Right atrium auricular region (tissue), 2 donors: ENCODE measurements at regions not wholly inside any gene's neighbourhood (a gene's known extent, or its start where the extent isn't known, plus 50 kb on each side); places are given as distances from the start of the nearest gene placed in this dataset.

Experiments used
- DNase-seq: peaks from one replicate; pipeline ENCODE4 v3.0.0-alpha.2; 2019; ENCODE audit warnings: low spot score
- H3K27ac ChIP-seq, 2 donors: fragments of 200-600 bp; sonication (generic); 1 replicate in 1 of 2; 2 replicates in 1 of 2; pipeline ENCODE4 v1.5.1; 2016 to 2019
- H3K27me3 ChIP-seq, 2 donors: fragments of 200-600 bp; sonication (generic); one replicate each; pipeline versions ENCODE4 v1.5.1 to v1.6.0; 2017 to 2019
- H3K36me3 ChIP-seq: fragments of 200-600 bp; sonication (generic); one replicate; pipeline ENCODE4 v1.5.1; 2016
- H3K4me1 ChIP-seq, 2 donors: fragments of 200-600 bp; sonication (generic); one replicate each; pipeline versions ENCODE4 v1.5.1 to v1.6.0; 2017 to 2019
- H3K4me3 ChIP-seq, 2 donors: fragments of 200-600 bp; sonication (generic); 1 replicate in 1 of 2; 2 replicates in 1 of 2; pipeline ENCODE4 v1.5.1; 2017 to 2019; ENCODE audit warnings: mild to moderate bottlenecking in 1 of 2, moderate library complexity in 1 of 2
- H3K9me3 ChIP-seq, 2 donors: fragments of 200-600 bp; sonication (generic); one replicate each; pipeline ENCODE4 v1.5.1; 2019
- CTCF ChIP-seq, 2 donors: fragments of 200-600 bp; sonication (generic); IDR thresholded peaks; one replicate each; pipeline ENCODE4 v1.5.1; 2019; ENCODE audit warnings: antibody characterized with exemption in 2 of 2

GRCh38 chr14:98301681-98302080 is 970.3 kb downstream of the BCL11B start:
- Histone ChIP-seq H3K36me3 (no peaks in the 10 kb centered on the region), H3K27me3 (no peaks in the 10 kb centered on the region), H3K4me1 (no peaks in the 10 kb centered on the region), H3K9me3 (no peaks in the 10 kb centered on the region), H3K4me3 (no peak overlapping the region), H3K27ac (no peak overlapping the region)
- TF ChIP-seq CTCF (IDR thresholded peaks at IDR 0.05), result no peak
- no peak for DNase-seq

GRCh38 chr14:98304574-98304973 is 967.4 kb downstream of the BCL11B start:
- no peak for TF ChIP-seq CTCF (IDR thresholded peaks at IDR 0.05)
- H3K9me3 ChIP-seq, result no peaks in the 10 kb centered on the region
- no peak overlapping the region for H3K27ac ChIP-seq
- no peaks in the 10 kb centered on the region for H3K4me1 ChIP-seq
- no peak overlapping the region for H3K4me3 ChIP-seq
- H3K27me3 ChIP-seq, result no peaks in the 10 kb centered on the region
- no peaks in the 10 kb centered on the region for H3K36me3 ChIP-seq
- DNase-seq, result no peak

- no peak for TF ChIP-seq CTCF (IDR thresholded peaks at IDR 0.05)
- Histone ChIP-seq H3K36me3 (no peaks in the 10 kb centered on the region), H3K4me3 (no peak overlapping the region), H3K9me3 (no peaks in the 10 kb centered on the region), H3K27ac (no peak overlapping the region), H3K27me3 (no peaks in the 10 kb centered on the region), H3K4me1 (no peaks in the 10 kb centered on the region)
- DNase-seq, result no peak
These were observed 962.4 kb downstream of the BCL11B start for GRCh38 chr14:98309591-98309990.

DNA sequence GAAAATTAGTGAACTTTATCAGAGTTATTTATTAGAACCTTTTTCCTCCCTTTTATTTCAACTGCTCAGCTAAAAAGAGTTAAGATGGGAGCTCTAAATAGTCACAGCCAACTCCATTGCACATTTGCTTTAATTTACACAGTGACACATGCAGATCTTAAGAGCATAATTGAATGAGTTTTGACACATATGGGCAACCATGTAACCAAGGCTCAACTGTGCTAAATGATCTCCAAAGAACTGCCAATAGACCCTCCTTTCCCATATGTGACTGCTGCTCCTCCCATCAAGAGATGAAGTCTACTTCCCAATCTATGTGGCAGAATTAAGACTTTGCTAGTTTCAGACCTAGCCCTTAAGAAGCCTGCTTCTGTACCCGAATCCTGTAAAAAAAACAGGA is 960.0 kb downstream of the BCL11B start:
- Histone ChIP-seq H3K36me3 (no peaks in the 10 kb centered on the region), H3K9me3 (no peaks in the 10 kb centered on the region)
- no peak for TF ChIP-seq CTCF (IDR thresholded peaks at IDR 0.05)

GRCh38 chr14:98321841-98322240 is 950.2 kb downstream of the BCL11B start:
- H3K4me3 ChIP-seq, result no peak overlapping the region
- H3K4me1 ChIP-seq, result no peaks in the 10 kb centered on the region
- no peak for TF ChIP-seq CTCF (IDR thresholded peaks at IDR 0.05)
- no peak overlapping the region for H3K27ac ChIP-seq
- no peaks in the 10 kb centered on the region for H3K36me3 ChIP-seq
- H3K27me3 ChIP-seq, result no peaks in the 10 kb centered on the region
- no peak for DNase-seq
- H3K9me3 ChIP-seq, result peaks cover 0 to 27% of the 10 kb centered on the region in 2 donors

More for the DNA sequence above, 960.0 kb downstream of the BCL11B start:
- no peaks in the 10 kb centered on the region for H3K4me1 ChIP-seq
- no peak for DNase-seq
- no peak overlapping the region for H3K4me3 ChIP-seq
- no peaks in the 10 kb centered on the region for H3K27me3 ChIP-seq
- H3K27ac ChIP-seq, result no peak overlapping the region

- Histone ChIP-seq H3K27ac (no peak overlapping the region), H3K9me3 (peaks cover 0 to 18% of the 10 kb centered on the region in 2 donors), H3K27me3 (no peaks in the 10 kb centered on the region), H3K4me3 (no peak overlapping the region), H3K36me3 (no peaks in the 10 kb centered on the region), H3K4me1 (no peaks in the 10 kb centered on the region)
- DNase-seq, result no peak
- no peak for TF ChIP-seq CTCF (IDR thresholded peaks at IDR 0.05)
These were observed 948.2 kb downstream of the BCL11B start for GRCh38 chr14:98323836-98324235.
